ENCODE measurements at regions not wholly inside any gene's neighbourhood (a gene's known extent, or its start where the extent isn't known, plus 50 kb on each side); places are given as distances from the start of the nearest gene placed in this dataset.

- no peak overlapping the region for H3K27ac Mint-ChIP-seq
- no peaks in the 10 kb centered on the region for H3K36me3 Mint-ChIP-seq
- no peak overlapping the region for H3K4me3 Mint-ChIP-seq
- H3K27me3 Mint-ChIP-seq: peaks cover 13% of the 10 kb centered on the region
- no peak for DNase-seq (ENCODE audit: extremely low spot score, unreplicated experiment)
- no peaks in the 10 kb centered on the region for H3K9me3 Mint-ChIP-seq
- no peak for TF ChIP-seq CTCF (conservative IDR thresholded peaks at IDR 0.05)
- peaks cover 13% of the 10 kb centered on the region for H3K4me1 Mint-ChIP-seq (ENCODE audit: unreplicated experiment)
Observed at GRCh38 chr7:68478326-68478725, 1119.9 kb upstream of the AUTS2 start.

GRCh38 chr7:68482800-68483199 is 1115.5 kb upstream of the AUTS2 start:
- no peak for TF ChIP-seq CTCF (conservative IDR thresholded peaks at IDR 0.05)
- Mint-ChIP-seq H3K27ac (no peak overlapping the region), H3K36me3 (no peaks in the 10 kb centered on the region), H3K9me3 (no peaks in the 10 kb centered on the region), H3K4me3 (no peak overlapping the region), H3K4me1 (ENCODE audit: unreplicated experiment) (no peaks in the 10 kb centered on the region), H3K27me3 (no peaks in the 10 kb centered on the region)
- no peak for DNase-seq (ENCODE audit: extremely low spot score, unreplicated experiment)

GRCh38 chr7:68484731-68485130 is 1113.5 kb upstream of the AUTS2 start:
- Mint-ChIP-seq H3K36me3 (no peaks in the 10 kb centered on the region), H3K4me1 (ENCODE audit: unreplicated experiment) (no peaks in the 10 kb centered on the region), H3K9me3 (no peaks in the 10 kb centered on the region), H3K27me3 (no peaks in the 10 kb centered on the region), H3K27ac (no peak overlapping the region), H3K4me3 (no peak overlapping the region)
- TF ChIP-seq CTCF (conservative IDR thresholded peaks at IDR 0.05): no peak
- DNase-seq (ENCODE audit: extremely low spot score, unreplicated experiment): no peak

- Mint-ChIP-seq H3K4me3 (no peak overlapping the region), H3K27ac (no peak overlapping the region), H3K9me3 (no peaks in the 10 kb centered on the region), H3K4me1 (ENCODE audit: unreplicated experiment) (no peaks in the 10 kb centered on the region), H3K36me3 (no peaks in the 10 kb centered on the region), H3K27me3 (no peaks in the 10 kb centered on the region)
- no peak for TF ChIP-seq CTCF (conservative IDR thresholded peaks at IDR 0.05)
- DNase-seq (ENCODE audit: extremely low spot score, unreplicated experiment): no peak
Observed at GRCh38 chr7:68485253-68485917, 1112.9 kb upstream of the AUTS2 start.

- Mint-ChIP-seq H3K27me3 (no peaks in the 10 kb centered on the region), H3K4me1 (ENCODE audit: unreplicated experiment) (no peaks in the 10 kb centered on the region), H3K36me3 (no peaks in the 10 kb centered on the region), H3K4me3 (no peak overlapping the region), H3K9me3 (no peaks in the 10 kb centered on the region), H3K27ac (no peak overlapping the region)
- no peak for DNase-seq (ENCODE audit: extremely low spot score, unreplicated experiment)
- TF ChIP-seq CTCF (conservative IDR thresholded peaks at IDR 0.05): no peak
Observed at GRCh38 chr7:68488341-68489060, 1109.8 kb upstream of the AUTS2 start.

All from type B pancreatic cell (in vitro differentiated cells).